Prostate gland (tissue), 2 donors: ENCODE measurements at regions not wholly inside any gene's neighbourhood (a gene's known extent, or its start where the extent isn't known, plus 50 kb on each side); places are given as distances from the start of the nearest gene placed in this dataset.

Source experiments
- POLR2A ChIP-seq: fragments of 450-650 bp; IDR thresholded peaks from one replicate; pipeline ENCODE4 v1.6.1; 2016; ENCODE audit warnings: antibody characterized with exemption, mild to moderate bottlenecking
- TF ChIP-seq, protein P1 (sequence below), 4 experiments: fragments of 200-600 bp in 2 of 4; fragments of 450-650 bp in 2 of 4; sonication (generic) in 2 of 4; IDR thresholded peaks; 1 replicate in 3 of 4; 2 replicates in 1 of 4; pipeline ENCODE4 v1.5.1; 2016 to 2019; ENCODE audit warnings: antibody characterized with exemption in 4 of 4, mild to moderate bottlenecking in 2 of 4, moderate library complexity in 2 of 4

DNA sequence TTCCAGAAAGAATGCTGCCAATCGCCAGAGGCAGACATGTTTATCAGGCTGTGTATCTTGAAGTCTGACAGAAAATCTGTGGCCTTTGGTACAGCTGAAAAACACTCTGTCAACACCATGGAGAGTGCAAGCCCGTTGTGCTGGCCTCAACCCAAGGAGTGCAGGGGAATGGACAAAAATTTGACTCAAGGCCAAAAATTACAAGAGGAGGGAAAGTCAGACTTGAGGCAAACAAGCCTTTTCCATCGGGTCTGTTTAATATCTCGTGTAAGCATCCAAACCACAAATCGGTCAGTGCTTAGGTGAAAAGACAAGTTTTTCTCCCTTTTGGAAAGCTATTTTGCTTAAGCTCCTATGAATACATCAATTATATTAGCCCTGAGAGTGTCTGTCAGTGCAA lies 305.3 kb upstream of the NFE2L3 start:
- TF ChIP-seq, protein P1, sequence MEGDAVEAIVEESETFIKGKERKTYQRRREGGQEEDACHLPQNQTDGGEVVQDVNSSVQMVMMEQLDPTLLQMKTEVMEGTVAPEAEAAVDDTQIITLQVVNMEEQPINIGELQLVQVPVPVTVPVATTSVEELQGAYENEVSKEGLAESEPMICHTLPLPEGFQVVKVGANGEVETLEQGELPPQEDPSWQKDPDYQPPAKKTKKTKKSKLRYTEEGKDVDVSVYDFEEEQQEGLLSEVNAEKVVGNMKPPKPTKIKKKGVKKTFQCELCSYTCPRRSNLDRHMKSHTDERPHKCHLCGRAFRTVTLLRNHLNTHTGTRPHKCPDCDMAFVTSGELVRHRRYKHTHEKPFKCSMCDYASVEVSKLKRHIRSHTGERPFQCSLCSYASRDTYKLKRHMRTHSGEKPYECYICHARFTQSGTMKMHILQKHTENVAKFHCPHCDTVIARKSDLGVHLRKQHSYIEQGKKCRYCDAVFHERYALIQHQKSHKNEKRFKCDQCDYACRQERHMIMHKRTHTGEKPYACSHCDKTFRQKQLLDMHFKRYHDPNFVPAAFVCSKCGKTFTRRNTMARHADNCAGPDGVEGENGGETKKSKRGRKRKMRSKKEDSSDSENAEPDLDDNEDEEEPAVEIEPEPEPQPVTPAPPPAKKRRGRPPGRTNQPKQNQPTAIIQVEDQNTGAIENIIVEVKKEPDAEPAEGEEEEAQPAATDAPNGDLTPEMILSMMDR (IDR thresholded peaks at IDR 0.05): no peak
- no peak for TF ChIP-seq POLR2A
